ENCODE measurements at regions not wholly inside any gene's neighbourhood (a gene's known extent, or its start where the extent isn't known, plus 50 kb on each side); places are given as distances from the start of the nearest gene placed in this dataset.

GRCh38 chr5:9852671-9853070, 222.5 kb upstream of the TAS2R1 start:
- DNase-seq (ENCODE audit: low read depth) = no peak
- no peak for TF ChIP-seq CTCF (IDR thresholded peaks at IDR 0.05; ENCODE audit: insufficient read depth, low read depth, low read length, missing control alignments)
- H3K4me3 ChIP-seq (ENCODE audit: low read depth, low read length) = no peak overlapping the region

- no peak overlapping the region for H3K4me3 ChIP-seq (ENCODE audit: low read depth, low read length)
- no peak for DNase-seq (ENCODE audit: low read depth)
- no peak for TF ChIP-seq CTCF (IDR thresholded peaks at IDR 0.05; ENCODE audit: insufficient read depth, low read depth, low read length, missing control alignments)
These were observed 221.3 kb upstream of the TAS2R1 start for GRCh38 chr5:9851458-9851857.

GRCh38 chr5:9850456-9850855, 220.3 kb upstream of the TAS2R1 start:
- DNase-seq (ENCODE audit: low read depth) = no peak
- TF ChIP-seq CTCF (IDR thresholded peaks at IDR 0.05; ENCODE audit: insufficient read depth, low read depth, low read length, missing control alignments) = no peak
- no peak overlapping the region for H3K4me3 ChIP-seq (ENCODE audit: low read depth, low read length)

GRCh38 chr5:9847631-9848030, 217.5 kb upstream of the TAS2R1 start:
- TF ChIP-seq CTCF (IDR thresholded peaks at IDR 0.05; ENCODE audit: insufficient read depth, low read depth, low read length, missing control alignments) = no peak
- DNase-seq (ENCODE audit: low read depth) = no peak
- no peak overlapping the region for H3K4me3 ChIP-seq (ENCODE audit: low read depth, low read length)

- no peak overlapping the region for H3K4me3 ChIP-seq (ENCODE audit: low read depth, low read length)
- TF ChIP-seq CTCF (IDR thresholded peaks at IDR 0.05; ENCODE audit: insufficient read depth, low read depth, low read length, missing control alignments) = no peak
- no peak for DNase-seq (ENCODE audit: low read depth)
These were observed 215.0 kb upstream of the TAS2R1 start for GRCh38 chr5:9845185-9845584.

- TF ChIP-seq CTCF (IDR thresholded peaks at IDR 0.05; ENCODE audit: insufficient read depth, low read depth, low read length, missing control alignments) = no peak
- DNase-seq (ENCODE audit: low read depth) = no peak
- no peak overlapping the region for H3K4me3 ChIP-seq (ENCODE audit: low read depth, low read length)
These were observed 211.5 kb upstream of the TAS2R1 start for GRCh38 chr5:9841516-9842170.

- no peak for DNase-seq (ENCODE audit: low read depth)
- no peak overlapping the region for H3K4me3 ChIP-seq (ENCODE audit: low read depth, low read length)
- no peak for TF ChIP-seq CTCF (IDR thresholded peaks at IDR 0.05; ENCODE audit: insufficient read depth, low read depth, low read length, missing control alignments)
These were observed 208.8 kb upstream of the TAS2R1 start for GRCh38 chr5:9838916-9839315.
